CD14-positive monocyte (primary cell): ENCODE measurements at regions not wholly inside any gene's neighbourhood (a gene's known extent, or its start where the extent isn't known, plus 50 kb on each side); places are given as distances from the start of the nearest gene placed in this dataset.

Experiments used
- DNase-seq, 3 donors: peaks; one replicate each; pipeline ENCODE4 v3.0.0-alpha.2; 2011 to 2022
- H2AFZ ChIP-seq: 2 replicates; pipeline ENCODE4 v1.6.0; 2012; ENCODE audit warnings: mild to moderate bottlenecking, low read depth, low read length, inconsistent platforms; ENCODE audit not compliant: insufficient read depth, poor library complexity, severe bottlenecking
- H3K27ac ChIP-seq, 2 donors: 1 replicate in 1 of 2; 2 replicates in 1 of 2; pipeline ENCODE4 v1.5.1; 2012 to 2013; ENCODE audit warnings: low read length in 2 of 2, control low read depth in 1 of 2, inconsistent platforms in 1 of 2, low read depth in 1 of 2, mild to moderate bottlenecking in 1 of 2
- H3K27me3 ChIP-seq, 2 donors: one replicate each; pipeline versions ENCODE4 v1.6.0 to v1.6.1; 2011 to 2013; ENCODE audit warnings: low read length in 2 of 2; ENCODE audit not compliant: control insufficient read depth in 2 of 2, insufficient read depth in 2 of 2
- H3K36me3 ChIP-seq, 2 donors: replicated peaks in 1 of 2; 1 replicate in 1 of 2; 2 replicates in 1 of 2; pipeline versions ENCODE4 v1.5.1 to v1.6.1; 2012 to 2013; ENCODE audit warnings: low read length in 2 of 2, control low read depth in 1 of 2, inconsistent platforms in 1 of 2, mild to moderate bottlenecking in 1 of 2; ENCODE audit not compliant: insufficient read depth in 2 of 2, control insufficient read depth in 1 of 2
- H3K4me1 ChIP-seq, 2 donors: 1 replicate in 1 of 2; 2 replicates in 1 of 2; pipeline versions ENCODE4 v1.5.1 to v1.6.1; 2012 to 2013; ENCODE audit warnings: low read length in 2 of 2, control low read depth in 1 of 2, inconsistent platforms in 1 of 2, mild to moderate bottlenecking in 1 of 2, moderate library complexity in 1 of 2; ENCODE audit not compliant: insufficient read depth in 2 of 2, control insufficient read depth in 1 of 2
- H3K4me2 ChIP-seq: replicated peaks from 2 replicates; pipeline ENCODE3; 2012; ENCODE audit warnings: low read length, moderate library complexity, mild to moderate bottlenecking; ENCODE audit not compliant: poor library complexity, severe bottlenecking; ENCODE audit errors: extremely low read depth
- H3K4me3 ChIP-seq, 3 experiments: fragments of 200-600 bp in 1 of 3; sonication (generic) in 1 of 3; replicated peaks in 1 of 3; 1 replicate in 2 of 3; 2 replicates in 1 of 3; pipeline ENCODE4 v1.5.1; 2011 to 2013; ENCODE audit warnings: low read length in 3 of 3, mild to moderate bottlenecking in 3 of 3, control low read depth in 2 of 3, low read depth in 2 of 3, inconsistent platforms in 1 of 3, moderate library complexity in 1 of 3
- H3K79me2 ChIP-seq: 2 replicates; pipeline ENCODE4 v1.6.0; 2012; ENCODE audit warnings: mild to moderate bottlenecking, control low read depth, inconsistent platforms, low read length, moderate library complexity; ENCODE audit not compliant: insufficient read depth
- H3K9ac ChIP-seq: 2 replicates; pipeline ENCODE4 v1.6.0; 2017; ENCODE audit warnings: low read length, mild to moderate bottlenecking; ENCODE audit not compliant: insufficient read depth, poor library complexity, severe bottlenecking
- H3K9me3 ChIP-seq, 2 donors: replicated peaks in 1 of 2; 1 replicate in 1 of 2; 2 replicates in 1 of 2; pipeline versions ENCODE4 v1.5.1 to v1.6.1; 2012 to 2013; ENCODE audit warnings: low read length in 2 of 2, control low read depth in 1 of 2; ENCODE audit not compliant: control insufficient read depth in 1 of 2, insufficient read depth in 1 of 2
- H4K20me1 ChIP-seq: 2 replicates; pipeline ENCODE4 v1.6.0; 2012; ENCODE audit warnings: mild to moderate bottlenecking, low read length, control low read depth, moderate library complexity; ENCODE audit not compliant: insufficient read depth
- H3K27ac Mint-ChIP-seq, 7 donors: one replicate each; pipeline ENCODE4 v1.8.0; 2020; ENCODE audit warnings: mild to moderate bottlenecking in 7 of 7, mixed read lengths in 7 of 7, moderate library complexity in 6 of 7, inconsistent platforms in 2 of 7
- H3K27me3 Mint-ChIP-seq, 3 donors: one replicate each; pipeline ENCODE4 v1.8.0; 2021 to 2022; ENCODE audit warnings: low read depth in 3 of 3, mild to moderate bottlenecking in 3 of 3, mixed read lengths in 3 of 3, moderate library complexity in 3 of 3, inconsistent platforms in 1 of 3
- H3K36me3 Mint-ChIP-seq, 2 donors: one replicate each; pipeline ENCODE4 v1.8.0; 2020; ENCODE audit warnings: mixed read lengths in 2 of 2, inconsistent platforms in 1 of 2, mild to moderate bottlenecking in 1 of 2
- H3K4me1 Mint-ChIP-seq: one replicate; pipeline ENCODE4 v1.8.0; 2020; ENCODE audit warnings: mild to moderate bottlenecking, mixed read lengths
- H3K4me3 Mint-ChIP-seq, 2 donors: one replicate each; pipeline ENCODE4 v1.8.0; 2020; ENCODE audit warnings: mild to moderate bottlenecking in 2 of 2, mixed read lengths in 2 of 2, moderate library complexity in 1 of 2
- H3K9me3 Mint-ChIP-seq, 7 donors: one replicate each; pipeline ENCODE4 v1.8.0; 2020 to 2022; ENCODE audit warnings: mixed read lengths in 7 of 7, mild to moderate bottlenecking in 6 of 7, moderate library complexity in 6 of 7, inconsistent platforms in 2 of 7
- WGBS: methylation state at CpG from one replicate; pipeline ENCODE4 v1.1.5; 2013; ENCODE audit warnings: missing lambda C conversion rate; ENCODE audit not compliant: insufficient coverage; 5-methylcytosine and 5-hydroxymethylcytosine counted together
- intact Hi-C, 2 donors: fragments of 100-400 bp; cut with micrococcal nuclease; formaldehyde crosslinking; loops; one replicate each; pipeline versions ENCODE4 v1.15.0 to v1.15.1; 2023
- TF ChIP-seq, protein P1 (sequence below): fragments of 200-600 bp; IDR thresholded peaks from one replicate; pipeline ENCODE4 v1.8.0; 2022; ENCODE audit warnings: antibody characterized with exemption, mild to moderate bottlenecking

DNA sequence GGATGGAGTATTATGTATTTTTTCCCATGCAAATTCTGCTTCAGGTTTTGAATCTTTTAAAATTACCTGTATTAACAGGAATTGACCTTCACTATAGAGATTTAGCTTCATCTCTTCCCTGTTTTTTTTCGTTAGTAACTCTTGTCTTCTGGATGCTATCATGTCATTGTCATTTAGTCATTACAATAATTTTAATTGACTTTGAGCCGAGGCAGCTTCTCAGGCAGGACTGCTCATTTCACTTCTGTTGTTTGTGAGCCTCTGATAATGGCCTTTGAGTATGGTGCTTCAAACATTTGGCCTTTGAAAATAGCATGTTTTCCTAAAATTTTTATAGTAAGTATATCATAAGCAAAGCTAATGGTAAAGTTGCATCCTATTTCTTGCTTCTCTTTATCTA lies 375.1 kb upstream of the MMS22L start:
- Mint-ChIP-seq H3K36me3 (no peaks in the 10 kb centered on the region), H3K4me3 (no peak overlapping the region), H3K4me1 (no peaks in the 10 kb centered on the region), H3K27ac (no peak overlapping the region), H3K27me3 (no peaks in the 10 kb centered on the region), H3K9me3 (peaks cover 0 to 3% (median 0%) of the 10 kb centered on the region in 7 donors)
- H3K4me3 ChIP-seq, result no peak overlapping the region
- no peaks in the 10 kb centered on the region for H3K79me2 ChIP-seq
- intact Hi-C loops, result no loop called here
- no peak overlapping the region for H3K9ac ChIP-seq
- TF ChIP-seq, protein P1, sequence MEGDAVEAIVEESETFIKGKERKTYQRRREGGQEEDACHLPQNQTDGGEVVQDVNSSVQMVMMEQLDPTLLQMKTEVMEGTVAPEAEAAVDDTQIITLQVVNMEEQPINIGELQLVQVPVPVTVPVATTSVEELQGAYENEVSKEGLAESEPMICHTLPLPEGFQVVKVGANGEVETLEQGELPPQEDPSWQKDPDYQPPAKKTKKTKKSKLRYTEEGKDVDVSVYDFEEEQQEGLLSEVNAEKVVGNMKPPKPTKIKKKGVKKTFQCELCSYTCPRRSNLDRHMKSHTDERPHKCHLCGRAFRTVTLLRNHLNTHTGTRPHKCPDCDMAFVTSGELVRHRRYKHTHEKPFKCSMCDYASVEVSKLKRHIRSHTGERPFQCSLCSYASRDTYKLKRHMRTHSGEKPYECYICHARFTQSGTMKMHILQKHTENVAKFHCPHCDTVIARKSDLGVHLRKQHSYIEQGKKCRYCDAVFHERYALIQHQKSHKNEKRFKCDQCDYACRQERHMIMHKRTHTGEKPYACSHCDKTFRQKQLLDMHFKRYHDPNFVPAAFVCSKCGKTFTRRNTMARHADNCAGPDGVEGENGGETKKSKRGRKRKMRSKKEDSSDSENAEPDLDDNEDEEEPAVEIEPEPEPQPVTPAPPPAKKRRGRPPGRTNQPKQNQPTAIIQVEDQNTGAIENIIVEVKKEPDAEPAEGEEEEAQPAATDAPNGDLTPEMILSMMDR, result no peak
- no peaks in the 10 kb centered on the region for H3K36me3 ChIP-seq
- H3K4me1 ChIP-seq, result no peaks in the 10 kb centered on the region
- no peaks in the 10 kb centered on the region for H4K20me1 ChIP-seq
- H3K4me2 ChIP-seq, result no peak overlapping the region
- H3K27me3 ChIP-seq, result no peaks in the 10 kb centered on the region
- DNase-seq, result no peak
- WGBS, result no CpG with 5 or more reads among the region's 2 CpGs
- no peak overlapping the region for H3K27ac ChIP-seq
- no peaks in the 10 kb centered on the region for H3K9me3 ChIP-seq
- H2AFZ ChIP-seq, result no peak overlapping the region

DNA sequence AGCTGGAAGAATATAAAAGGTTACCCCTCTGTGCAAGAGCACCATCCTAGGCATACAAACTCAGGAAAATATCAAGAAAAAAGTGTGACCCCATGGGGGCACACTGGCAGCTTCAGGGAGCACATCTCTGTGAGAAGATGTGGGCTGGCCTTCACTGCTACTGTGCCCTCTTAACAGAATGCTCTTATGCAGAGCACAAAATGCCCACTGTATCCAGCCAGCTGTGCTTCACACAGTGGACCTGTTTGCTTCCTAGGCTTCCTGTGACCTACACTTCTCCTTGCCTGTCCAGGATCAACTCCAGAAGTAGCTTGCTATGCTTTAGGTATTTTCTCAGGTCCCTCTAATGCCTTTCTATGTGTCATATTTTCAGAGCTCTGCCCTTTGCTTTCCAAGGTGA lies 380.2 kb upstream of the MMS22L start:
- H3K4me3 Mint-ChIP-seq, result no peak overlapping the region
- intact Hi-C loops, result no loop called here

More for the DNA sequence above, 380.2 kb upstream of the MMS22L start:
- no peak overlapping the region for H3K4me2 ChIP-seq
- H3K9me3 Mint-ChIP-seq, result no peaks in the 10 kb centered on the region
- H3K9ac ChIP-seq, result no peak overlapping the region
- no peak for DNase-seq
- no peaks in the 10 kb centered on the region for H3K27me3 ChIP-seq
- TF ChIP-seq, protein P1, result no peak
- H3K27ac Mint-ChIP-seq, result no peak overlapping the region
- H3K27ac ChIP-seq, result no peak overlapping the region
- no peaks in the 10 kb centered on the region for H3K4me1 Mint-ChIP-seq
- H3K4me1 ChIP-seq, result no peaks in the 10 kb centered on the region
- H3K27me3 Mint-ChIP-seq, result no peaks in the 10 kb centered on the region
- no peaks in the 10 kb centered on the region for H3K36me3 Mint-ChIP-seq
- H4K20me1 ChIP-seq, result no peaks in the 10 kb centered on the region
- H2AFZ ChIP-seq, result no peak overlapping the region
- no peaks in the 10 kb centered on the region for H3K36me3 ChIP-seq
- no peaks in the 10 kb centered on the region for H3K79me2 ChIP-seq
- H3K9me3 ChIP-seq, result no peaks in the 10 kb centered on the region
- no peak overlapping the region for H3K4me3 ChIP-seq
